HL-60 (cell line): ENCODE measurements at regions not wholly inside any gene's neighbourhood (a gene's known extent, or its start where the extent isn't known, plus 50 kb on each side); places are given as distances from the start of the nearest gene placed in this dataset.

Source experiments
- POLR2AphosphoS5 ChIP-seq: IDR thresholded peaks from 2 replicates; pipeline ENCODE4 v1.6.1; 2012; ENCODE audit warnings: low read depth
- SPI1 ChIP-seq: IDR thresholded peaks from 2 replicates; pipeline ENCODE4 v1.6.1; 2012; ENCODE audit warnings: low read depth, mild to moderate bottlenecking, borderline replicate concordance
- TF ChIP-seq, protein P1 (sequence below): IDR thresholded peaks from one replicate; pipeline ENCODE4 v1.5.1; 2011; ENCODE audit warnings: low read length, control low read depth, inconsistent platforms; ENCODE audit not compliant: insufficient read depth
- TF ChIP-seq, protein P2 (sequence below): IDR thresholded peaks from 2 replicates; pipeline ENCODE4 v1.6.1; 2012; ENCODE audit warnings: low read depth; ENCODE audit not compliant: insufficient replicate concordance

DNA sequence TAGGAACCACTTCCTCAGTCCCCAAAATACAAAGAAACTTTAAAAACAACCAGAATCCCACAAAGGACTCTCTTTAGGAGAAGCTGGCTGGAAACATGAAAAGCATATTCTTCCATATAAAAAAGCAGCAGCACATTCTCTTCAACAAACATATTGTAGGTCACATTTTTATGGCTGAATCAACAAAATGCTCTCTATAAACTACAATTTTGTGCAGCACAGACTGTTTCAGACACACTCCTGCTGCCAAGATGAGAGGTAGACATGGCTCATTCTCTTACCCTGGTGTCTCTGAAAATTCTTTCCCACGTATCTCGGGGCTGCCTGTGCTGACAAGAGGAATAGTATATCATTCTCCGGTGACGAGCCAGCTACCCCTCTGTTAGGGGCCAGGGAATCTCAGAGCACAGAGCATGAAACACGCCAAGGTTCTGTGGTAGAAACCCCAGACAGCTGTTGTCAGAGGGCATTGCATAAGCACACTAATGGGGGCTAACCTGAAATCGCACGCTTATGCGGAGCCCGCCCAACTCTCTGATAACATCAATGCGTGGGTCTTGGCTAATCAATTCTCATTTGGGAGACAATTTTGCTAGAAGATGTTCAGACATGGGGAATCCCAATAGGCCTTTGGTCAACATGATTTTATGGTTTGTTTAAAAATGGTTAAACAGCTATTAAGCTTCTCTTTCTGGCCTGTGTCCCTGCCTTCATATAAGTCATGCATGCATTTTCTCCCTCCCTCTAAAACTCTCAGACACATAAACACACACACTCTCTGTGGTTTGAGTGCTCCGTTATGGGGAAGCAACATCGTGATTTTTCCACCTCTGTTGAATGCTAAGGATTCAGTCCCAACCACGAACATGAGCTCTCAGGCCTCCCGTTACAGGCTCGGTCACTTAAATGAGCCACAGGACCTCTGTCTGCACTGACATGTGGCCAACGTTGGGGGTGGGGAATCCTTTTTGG lies 177.5 kb downstream of the INO80D start:
- TF ChIP-seq POLR2AphosphoS5, result no peak
- TF ChIP-seq, protein P1, sequence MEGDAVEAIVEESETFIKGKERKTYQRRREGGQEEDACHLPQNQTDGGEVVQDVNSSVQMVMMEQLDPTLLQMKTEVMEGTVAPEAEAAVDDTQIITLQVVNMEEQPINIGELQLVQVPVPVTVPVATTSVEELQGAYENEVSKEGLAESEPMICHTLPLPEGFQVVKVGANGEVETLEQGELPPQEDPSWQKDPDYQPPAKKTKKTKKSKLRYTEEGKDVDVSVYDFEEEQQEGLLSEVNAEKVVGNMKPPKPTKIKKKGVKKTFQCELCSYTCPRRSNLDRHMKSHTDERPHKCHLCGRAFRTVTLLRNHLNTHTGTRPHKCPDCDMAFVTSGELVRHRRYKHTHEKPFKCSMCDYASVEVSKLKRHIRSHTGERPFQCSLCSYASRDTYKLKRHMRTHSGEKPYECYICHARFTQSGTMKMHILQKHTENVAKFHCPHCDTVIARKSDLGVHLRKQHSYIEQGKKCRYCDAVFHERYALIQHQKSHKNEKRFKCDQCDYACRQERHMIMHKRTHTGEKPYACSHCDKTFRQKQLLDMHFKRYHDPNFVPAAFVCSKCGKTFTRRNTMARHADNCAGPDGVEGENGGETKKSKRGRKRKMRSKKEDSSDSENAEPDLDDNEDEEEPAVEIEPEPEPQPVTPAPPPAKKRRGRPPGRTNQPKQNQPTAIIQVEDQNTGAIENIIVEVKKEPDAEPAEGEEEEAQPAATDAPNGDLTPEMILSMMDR, result no peak
- TF ChIP-seq SPI1, result no peak
- TF ChIP-seq, protein P2, sequence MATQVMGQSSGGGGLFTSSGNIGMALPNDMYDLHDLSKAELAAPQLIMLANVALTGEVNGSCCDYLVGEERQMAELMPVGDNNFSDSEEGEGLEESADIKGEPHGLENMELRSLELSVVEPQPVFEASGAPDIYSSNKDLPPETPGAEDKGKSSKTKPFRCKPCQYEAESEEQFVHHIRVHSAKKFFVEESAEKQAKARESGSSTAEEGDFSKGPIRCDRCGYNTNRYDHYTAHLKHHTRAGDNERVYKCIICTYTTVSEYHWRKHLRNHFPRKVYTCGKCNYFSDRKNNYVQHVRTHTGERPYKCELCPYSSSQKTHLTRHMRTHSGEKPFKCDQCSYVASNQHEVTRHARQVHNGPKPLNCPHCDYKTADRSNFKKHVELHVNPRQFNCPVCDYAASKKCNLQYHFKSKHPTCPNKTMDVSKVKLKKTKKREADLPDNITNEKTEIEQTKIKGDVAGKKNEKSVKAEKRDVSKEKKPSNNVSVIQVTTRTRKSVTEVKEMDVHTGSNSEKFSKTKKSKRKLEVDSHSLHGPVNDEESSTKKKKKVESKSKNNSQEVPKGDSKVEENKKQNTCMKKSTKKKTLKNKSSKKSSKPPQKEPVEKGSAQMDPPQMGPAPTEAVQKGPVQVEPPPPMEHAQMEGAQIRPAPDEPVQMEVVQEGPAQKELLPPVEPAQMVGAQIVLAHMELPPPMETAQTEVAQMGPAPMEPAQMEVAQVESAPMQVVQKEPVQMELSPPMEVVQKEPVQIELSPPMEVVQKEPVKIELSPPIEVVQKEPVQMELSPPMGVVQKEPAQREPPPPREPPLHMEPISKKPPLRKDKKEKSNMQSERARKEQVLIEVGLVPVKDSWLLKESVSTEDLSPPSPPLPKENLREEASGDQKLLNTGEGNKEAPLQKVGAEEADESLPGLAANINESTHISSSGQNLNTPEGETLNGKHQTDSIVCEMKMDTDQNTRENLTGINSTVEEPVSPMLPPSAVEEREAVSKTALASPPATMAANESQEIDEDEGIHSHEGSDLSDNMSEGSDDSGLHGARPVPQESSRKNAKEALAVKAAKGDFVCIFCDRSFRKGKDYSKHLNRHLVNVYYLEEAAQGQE, result no peak
